K562 (cell line): ENCODE measurements at regions not wholly inside any gene's neighbourhood (a gene's known extent, or its start where the extent isn't known, plus 50 kb on each side); places are given as distances from the start of the nearest gene placed in this dataset.

Source experiments
- ATAC-seq: fragments of 200-7000 bp; cut with Tn5 transposase; 3 replicates; pipeline ENCODE4 v1.9.1; 2020; ENCODE audit warnings: moderate library complexity
- BruUV-seq: library from RNA; stranded (reverse); fragments of 400-500 nt; replicated peaks from 2 replicates; lab custom pipeline; 2021; lab: Mats Ljungman, UMichigan
- CTCF ChIA-PET: fragments of 300-600 bp; formaldehyde crosslinking; extraction: SDS; loops from one replicate; lab custom pipeline; 2021; ENCODE audit warnings: low intra/inter-chr PET ratio; lab: Yijun Ruan, JAX
- POLR2A ChIA-PET: fragments of 300-600, 350-650 bp; sonication (Branson Sonifier 250); formaldehyde crosslinking; extraction: SDS; loops from one replicate; lab custom pipeline; 2021; ENCODE audit warnings: antibody characterized with exemption, inconsistent platforms; lab: Yijun Ruan, JAX
- DNase-seq, 4 experiments: peaks; one replicate each; pipeline versions ENCODE4 v3.0.0 to v3.0.0-alpha.2; 2011 to 2018; ENCODE audit warnings: low spot score in 3 of 4, mixed read lengths in 3 of 4; ENCODE audit errors: extremely low read depth in 1 of 4
- FAIRE-seq: peaks from 2 replicates; lab custom pipeline; 2011; peaks lifted over from hg19 to GRCh38; lab: Jason Lieb, UNC
- H2AFZ ChIP-seq: 2 replicates; pipeline ENCODE4 v1.6.0; 2011; ENCODE audit warnings: low read depth, low read length, control low read depth, inconsistent platforms
- H3K27ac ChIP-seq: fragments of 200-600 bp; 3 replicates; pipeline ENCODE4 v1.8.0; 2011; ENCODE audit warnings: low read depth, mild to moderate bottlenecking, control low read depth, inconsistent platforms, low read length, moderate library complexity, mixed read lengths; ENCODE audit errors: extremely low read depth
- H3K27me3 ChIP-seq, 2 experiments: fragments of 300-600 bp in 1 of 2; 2 replicates in 1 of 2; 3 replicates in 1 of 2; pipeline versions ENCODE4 v1.6.0 to v1.8.0; 2011; ENCODE audit warnings: inconsistent platforms in 2 of 2, low read length in 2 of 2, mild to moderate bottlenecking in 1 of 2, mixed read lengths in 1 of 2, moderate library complexity in 1 of 2; ENCODE audit not compliant: control insufficient read depth in 2 of 2, insufficient read depth in 2 of 2
- H3K36me3 ChIP-seq: fragments of 300-600 bp; 3 replicates; pipeline ENCODE4 v1.8.0; 2011; ENCODE audit warnings: mild to moderate bottlenecking, low read length, inconsistent platforms; ENCODE audit not compliant: control insufficient read depth, insufficient read depth
- H3K4me1 ChIP-seq, 2 experiments: fragments of 200-600 bp in 1 of 2; replicated peaks in 1 of 2; 2 replicates in 1 of 2; 3 replicates in 1 of 2; pipeline versions ENCODE4 v1.5.1 to v1.8.0; 2011; ENCODE audit warnings: inconsistent platforms in 2 of 2, low read length in 2 of 2, mild to moderate bottlenecking in 1 of 2, mixed read lengths in 1 of 2, moderate library complexity in 1 of 2; ENCODE audit not compliant: control insufficient read depth in 2 of 2, insufficient read depth in 2 of 2
- H3K4me2 ChIP-seq: 2 replicates; pipeline ENCODE4 v1.6.1; 2011; ENCODE audit warnings: low read length, control low read depth, inconsistent platforms, mixed read lengths; ENCODE audit not compliant: insufficient read depth
- H3K4me3 ChIP-seq: fragments of 200-600 bp; sonication (generic), shearing (Covaris generic); 2 replicates; pipeline ENCODE4 v1.5.1; 2016; ENCODE audit warnings: control low read depth, inconsistent platforms
- H3K79me2 ChIP-seq: fragments of 200-600 bp; 3 replicates; pipeline ENCODE4 v1.8.0; 2011; ENCODE audit warnings: low read length, inconsistent platforms; ENCODE audit not compliant: control insufficient read depth, insufficient read depth
- H3K9ac ChIP-seq, 2 experiments: 2 replicates each; pipeline versions ENCODE4 v1.6.0 to v1.6.1; 2011; ENCODE audit warnings: low read depth in 2 of 2, low read length in 2 of 2, control low read depth in 1 of 2, inconsistent platforms in 1 of 2, mild to moderate bottlenecking in 1 of 2, mixed read lengths in 1 of 2; ENCODE audit not compliant: insufficient read depth in 1 of 2
- H3K9me1 ChIP-seq: one replicate; pipeline ENCODE4 v1.6.0; 2011; ENCODE audit warnings: inconsistent platforms, mild to moderate bottlenecking, low read length, moderate library complexity; ENCODE audit not compliant: control insufficient read depth, insufficient read depth
- H3K9me3 ChIP-seq: replicated peaks from 2 replicates; pipeline ENCODE4 v1.5.1; 2011; ENCODE audit warnings: low read depth, low read length, inconsistent platforms; ENCODE audit not compliant: control insufficient read depth, insufficient read depth
- H4K20me1 ChIP-seq: replicated peaks from 2 replicates; pipeline ENCODE4 v1.6.1; 2011; ENCODE audit warnings: low read length, inconsistent platforms, mixed read lengths; ENCODE audit not compliant: control insufficient read depth, insufficient read depth
- CEBPZ ChIP-seq: fragments of 150-350 bp; IDR thresholded peaks from 2 replicates; pipeline ENCODE4 v1.6.1; 2014; ENCODE audit warnings: low read depth, mild to moderate bottlenecking, low read length, borderline replicate concordance
- E2F5 ChIP-seq: sonication (generic); formaldehyde crosslinking; IDR thresholded peaks from 2 replicates; pipeline ENCODE4 v1.8.0; 2022; ENCODE audit warnings: mild to moderate bottlenecking, missing genetic modification reagents
- FOXK2 ChIP-seq, 2 experiments: fragments of 450-650 bp; IDR thresholded peaks in 1 of 2; conservative IDR thresholded peaks in 1 of 2; 2 replicates each; pipeline ENCODE4 v1.6.1; 2016; ENCODE audit warnings: low read depth in 2 of 2, mild to moderate bottlenecking in 1 of 2
- HSF4 ChIP-seq: fragments of 250-450 bp; sonication (Bioruptor Pico); IDR thresholded peaks from 2 replicates; pipeline ENCODE4 v2.1.2; 2022; ENCODE audit warnings: mild to moderate bottlenecking, moderate library complexity, borderline replicate concordance
- NR2C2 ChIP-seq, 2 experiments: fragments of 200-800 bp in 1 of 2; sonication (Bioruptor generic) in 1 of 2; sonication (generic) in 1 of 2; formaldehyde crosslinking in 1 of 2; IDR thresholded peaks; 2 replicates each; pipeline versions ENCODE4 v1.6.1 to v1.8.0; 2016 to 2022; ENCODE audit warnings: mild to moderate bottlenecking in 1 of 2, missing compliant biosample characterization in 1 of 2, missing genetic modification characterization in 1 of 2, missing genetic modification reagents in 1 of 2
- POLR2B ChIP-seq: fragments of 450-650 bp; IDR thresholded peaks from 2 replicates; pipeline ENCODE4 v1.6.1; 2018; ENCODE audit warnings: low read depth; ENCODE audit not compliant: partially characterized antibody
- RBBP5 ChIP-seq: fragments of 200-600 bp; sonication (generic); IDR thresholded peaks from 2 replicates; pipeline ENCODE4 v1.6.1; 2012; ENCODE audit warnings: borderline replicate concordance, mild to moderate bottlenecking, low read length, control low read depth, inconsistent platforms; ENCODE audit not compliant: insufficient read depth, poor library complexity, severe bottlenecking
- RBM17 ChIP-seq: fragments of 200-400 bp; formaldehyde crosslinking; IDR thresholded peaks from 2 replicates; pipeline ENCODE4 v1.6.1; 2017; ENCODE audit warnings: low read depth, mild to moderate bottlenecking, low read length, borderline replicate concordance
- RCOR1 ChIP-seq, 2 experiments: IDR thresholded peaks; 2 replicates each; pipeline ENCODE4 v1.6.1; 2012; ENCODE audit warnings: low read depth in 2 of 2, low read length in 2 of 2, borderline replicate concordance in 1 of 2, improper control_type of control experiment in 1 of 2
- TCFL5 ChIP-seq: fragments of 250-450 bp; sonication (Bioruptor Pico); conservative IDR thresholded peaks from 2 replicates; pipeline ENCODE4 v1.6.1; 2021; ENCODE audit warnings: mild to moderate bottlenecking, moderate library complexity, matching md5 sums
- ZNF280B ChIP-seq: fragments of 250-450 bp; sonication (Bioruptor Pico); IDR thresholded peaks from 2 replicates; pipeline ENCODE4 v1.5.1; 2021; ENCODE audit warnings: mild to moderate bottlenecking
- ZNF551 ChIP-seq: fragments of 250-450 bp; sonication (Bioruptor Pico); IDR thresholded peaks from 2 replicates; pipeline ENCODE4 v1.5.0; 2021; ENCODE audit warnings: mild to moderate bottlenecking, moderate library complexity
- ZNF584 ChIP-seq: fragments of 200-800 bp; sonication (Bioruptor generic); IDR thresholded peaks from 2 replicates; pipeline ENCODE4 v1.6.1; 2016; ENCODE audit warnings: low read depth, mild to moderate bottlenecking, missing genetic modification characterization, missing compliant biosample characterization
- ZZZ3 ChIP-seq: fragments of 450-650 bp; IDR thresholded peaks from 2 replicates; pipeline ENCODE4 v1.6.1; 2016; ENCODE audit warnings: antibody characterized with exemption, mild to moderate bottlenecking, moderate library complexity
- WGBS: fragments of 100-300 bp; shearing (Covaris generic); methylation state at CpG from one replicate; pipeline ENCODE4 v1.1.6; 2016; ENCODE audit warnings: low coverage, mixed read lengths; ENCODE audit not compliant: insufficient coverage; ENCODE audit errors: missing lambda C conversion rate; 5-methylcytosine and 5-hydroxymethylcytosine counted together
- in situ Hi-C: fragments of 300-500 bp; cut with MboI; formaldehyde crosslinking; loops from 4 replicates; pipeline ENCODE4 v1.15.0; 2018; ENCODE audit warnings: inconsistent platforms, mixed read lengths
- intact Hi-C: fragments of 100-400 bp; cut with micrococcal nuclease; formaldehyde crosslinking; loops from 2 replicates; pipeline ENCODE4 v1.14.2; 2022

GRCh38 chr20:55641497-55641896, 363.8 kb downstream of the CBLN4 start:
- H2AFZ ChIP-seq = no peak overlapping the region
- ChIA-PET CTCF (no interaction called here), POLR2A (no interaction called here)
- H3K9me3 ChIP-seq = no peaks in the 10 kb centered on the region
- no peak for ATAC-seq
- no peaks in the 10 kb centered on the region for H3K9me1 ChIP-seq
- intact Hi-C loops (no loop called here), in situ Hi-C loops (no loop called here)
- no peak overlapping the region for H3K4me2 ChIP-seq
- H3K9ac ChIP-seq = no peak overlapping the region
- BruUV-seq = no TSS peak
- no peaks in the 10 kb centered on the region for H3K27me3 ChIP-seq
- H3K4me1 ChIP-seq = no peaks in the 10 kb centered on the region
- H3K79me2 ChIP-seq = no peaks in the 10 kb centered on the region
- no peak for FAIRE-seq
- no peaks in the 10 kb centered on the region for H3K36me3 ChIP-seq
- no peak overlapping the region for H3K4me3 ChIP-seq
- WGBS = 0% methylated on average over 1 of the region's 1 CpG
- DNase-seq = no peak
- no peak overlapping the region for H3K27ac ChIP-seq
- no peaks in the 10 kb centered on the region for H4K20me1 ChIP-seq
- TF ChIP-seq ZNF280B (CRISPR knock-in tag) (no peak), HSF4 (CRISPR knock-in tag) (no peak), ZZZ3 (no peak), RBM17 (no peak), FOXK2 (conservative IDR thresholded peaks at IDR 0.05 in 1 of 2, IDR thresholded peaks at IDR 0.05 in 1 of 2; ENCODE audit: low read depth in 2 of 2) (no peak), POLR2B (no peak), ZNF551 (CRISPR knock-in tag) (no peak), NR2C2 (CRISPR knock-in tag; IDR thresholded peaks at IDR 0.05) (no peak), NR2C2 (tag; IDR thresholded peaks at IDR 0.05) (no peak), TCFL5 (no peak), CEBPZ (no peak), E2F5 (CRISPR knock-in tag) (no peak), RCOR1 (IDR thresholded peaks at IDR 0.05; ENCODE audit: borderline replicate concordance in 1 of 2, low read depth in 2 of 2, low read length in 2 of 2) (no peak), ZNF584 (CRISPR knock-in tag) (no peak), RBBP5 (no peak)
